Thoracic aorta (tissue), 2 donors: ENCODE measurements at regions not wholly inside any gene's neighbourhood (a gene's known extent, or its start where the extent isn't known, plus 50 kb on each side); places are given as distances from the start of the nearest gene placed in this dataset.

ENCODE experiments used
- ATAC-seq: fragments of 150-250 bp; one replicate; pipeline ENCODE4 v1.8.0; 2017; ENCODE audit warnings: low read depth; ENCODE audit not compliant: insufficient number of reproducible peaks, low FRiP score
- DNase-seq: peaks from one replicate; pipeline ENCODE4 v3.0.0-alpha.2; 2020; ENCODE audit warnings: low spot score
- H3K27ac ChIP-seq, 2 donors: fragments of 200-600 bp; sonication (generic); 1 replicate in 1 of 2; 2 replicates in 1 of 2; pipeline ENCODE4 v1.5.1; 2016; ENCODE audit warnings: mild to moderate bottlenecking in 2 of 2, moderate library complexity in 2 of 2
- H3K27me3 ChIP-seq: fragments of 200-600 bp; sonication (generic); replicated peaks from 2 replicates; pipeline ENCODE4 v1.6.0; 2016; ENCODE audit warnings: mild to moderate bottlenecking; ENCODE audit not compliant: insufficient read depth
- H3K36me3 ChIP-seq: fragments of 200-600 bp; sonication (generic); one replicate; pipeline ENCODE4 v1.5.1; 2016
- H3K4me1 ChIP-seq, 2 donors: fragments of 200-600 bp; sonication (generic); 1 replicate in 1 of 2; 2 replicates in 1 of 2; pipeline versions ENCODE4 v1.5.1 to v1.6.0; 2016; ENCODE audit warnings: low read depth in 2 of 2, mild to moderate bottlenecking in 1 of 2; ENCODE audit not compliant: control insufficient read depth in 1 of 2
- H3K4me3 ChIP-seq: fragments of 200-600 bp; sonication (generic); 2 replicates; pipeline ENCODE4 v1.5.1; 2016; ENCODE audit warnings: mild to moderate bottlenecking
- H3K9me3 ChIP-seq: fragments of 200-600 bp; sonication (generic); 2 replicates; pipeline ENCODE4 v1.5.1; 2016
- CTCF ChIP-seq: fragments of 200-600 bp; sonication (generic); IDR thresholded peaks from one replicate; pipeline ENCODE4 v1.5.1; 2019; ENCODE audit warnings: antibody characterized with exemption

- TF ChIP-seq CTCF: no peak
- no peak for ATAC-seq
Observed at GRCh38 chr20:21862259-21862946, 156.9 kb downstream of the PAX1 start.

GRCh38 chr20:21840991-21841390 lies 135.5 kb downstream of the PAX1 start:
- Histone ChIP-seq H3K9me3 (no peaks in the 10 kb centered on the region), H3K36me3 (no peaks in the 10 kb centered on the region), H3K27ac (no peak overlapping the region), H3K4me3 (no peak overlapping the region), H3K4me1 (no peaks in the 10 kb centered on the region), H3K27me3 (no peaks in the 10 kb centered on the region)
- no peak for ATAC-seq
- no peak for DNase-seq
- no peak for TF ChIP-seq CTCF

More at GRCh38 chr20:21862259-21862946, 156.9 kb downstream of the PAX1 start:
- no peaks in the 10 kb centered on the region for H3K4me1 ChIP-seq
- H3K27ac ChIP-seq: no peak overlapping the region
- H3K9me3 ChIP-seq: no peaks in the 10 kb centered on the region
- DNase-seq: no peak
- H3K27me3 ChIP-seq: no peaks in the 10 kb centered on the region
- no peak overlapping the region for H3K4me3 ChIP-seq
- no peaks in the 10 kb centered on the region for H3K36me3 ChIP-seq

- no peaks in the 10 kb centered on the region for H3K4me1 ChIP-seq
- no peaks in the 10 kb centered on the region for H3K27me3 ChIP-seq
- no peak for DNase-seq
- H3K4me3 ChIP-seq: no peak overlapping the region
- no peaks in the 10 kb centered on the region for H3K9me3 ChIP-seq
- TF ChIP-seq CTCF: no peak
- no peaks in the 10 kb centered on the region for H3K36me3 ChIP-seq
- no peak overlapping the region for H3K27ac ChIP-seq
- ATAC-seq: no peak
Observed at GRCh38 chr20:21839982-21840381, 134.5 kb downstream of the PAX1 start.

- Histone ChIP-seq H3K4me1 (no peaks in the 10 kb centered on the region), H3K36me3 (no peaks in the 10 kb centered on the region), H3K9me3 (no peaks in the 10 kb centered on the region), H3K27ac (no peak overlapping the region), H3K27me3 (no peaks in the 10 kb centered on the region), H3K4me3 (no peak overlapping the region)
- DNase-seq (no peak), ATAC-seq (no peak)
- TF ChIP-seq CTCF: no peak
Observed at GRCh38 chr20:21836346-21836745, 130.9 kb downstream of the PAX1 start.

- H3K27me3 ChIP-seq: no peaks in the 10 kb centered on the region
- ATAC-seq (no peak), DNase-seq (no peak)
Observed at GRCh38 chr20:21835042-21835441, 129.6 kb downstream of the PAX1 start.

More at GRCh38 chr20:21835042-21835441, 129.6 kb downstream of the PAX1 start:
- Histone ChIP-seq H3K36me3 (no peaks in the 10 kb centered on the region), H3K4me3 (no peak overlapping the region), H3K9me3 (no peaks in the 10 kb centered on the region), H3K27ac (no peak overlapping the region), H3K4me1 (no peaks in the 10 kb centered on the region)
- TF ChIP-seq CTCF: no peak
